NCI-H128 (cell line): ENCODE measurements at regions not wholly inside any gene's neighbourhood (a gene's known extent, or its start where the extent isn't known, plus 50 kb on each side); places are given as distances from the start of the nearest gene placed in this dataset.

ENCODE experiments used
- DNase-seq: peaks from one replicate; lab custom pipeline; 2025; ENCODE audit not compliant: unreplicated experiment; lab: John Stamatoyannopoulos, UW

- no peak for DNase-seq
These were observed 658.3 kb downstream of the TUSC7 start for GRCh38 chr3:117367861-117368260.

DNA sequence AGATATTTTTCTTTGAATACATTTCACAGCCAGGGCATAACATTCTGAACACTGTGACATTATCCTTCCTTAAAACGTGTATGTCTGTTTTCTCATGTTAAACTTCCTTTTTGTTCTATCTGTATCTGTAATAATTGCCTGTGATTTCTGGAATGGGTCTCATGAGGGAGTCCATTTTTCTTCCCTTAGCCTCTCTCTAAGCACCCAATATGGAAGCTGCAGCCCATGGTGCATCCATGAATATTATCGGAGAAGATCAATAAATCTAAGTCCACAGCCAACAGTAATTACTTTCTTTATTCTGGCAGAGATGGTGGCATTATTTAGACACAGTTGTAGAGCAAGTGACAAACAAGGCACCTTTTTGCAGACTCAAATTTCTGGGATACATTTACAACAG lies 671.1 kb downstream of the TUSC7 start:
- no peak for DNase-seq

DNA sequence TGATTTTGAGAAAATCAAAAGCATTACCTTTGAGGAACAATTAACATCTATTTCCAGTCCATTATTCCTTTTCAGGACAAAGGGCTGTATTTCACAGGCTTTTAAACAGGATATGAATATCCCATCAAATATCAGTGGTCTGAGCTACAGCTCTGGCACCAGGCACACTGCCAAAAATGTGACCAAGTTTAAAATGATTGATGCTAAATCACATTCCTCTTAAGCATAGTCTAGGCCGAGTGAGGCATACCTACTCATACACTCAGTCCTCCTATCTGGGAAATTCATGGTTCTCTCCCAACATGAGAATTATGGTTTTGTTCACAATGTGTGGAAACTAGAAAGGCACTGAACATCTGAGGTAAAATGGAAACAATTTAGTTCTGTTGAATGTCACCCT lies 683.5 kb downstream of the TUSC7 start:
- DNase-seq, result no peak

DNA sequence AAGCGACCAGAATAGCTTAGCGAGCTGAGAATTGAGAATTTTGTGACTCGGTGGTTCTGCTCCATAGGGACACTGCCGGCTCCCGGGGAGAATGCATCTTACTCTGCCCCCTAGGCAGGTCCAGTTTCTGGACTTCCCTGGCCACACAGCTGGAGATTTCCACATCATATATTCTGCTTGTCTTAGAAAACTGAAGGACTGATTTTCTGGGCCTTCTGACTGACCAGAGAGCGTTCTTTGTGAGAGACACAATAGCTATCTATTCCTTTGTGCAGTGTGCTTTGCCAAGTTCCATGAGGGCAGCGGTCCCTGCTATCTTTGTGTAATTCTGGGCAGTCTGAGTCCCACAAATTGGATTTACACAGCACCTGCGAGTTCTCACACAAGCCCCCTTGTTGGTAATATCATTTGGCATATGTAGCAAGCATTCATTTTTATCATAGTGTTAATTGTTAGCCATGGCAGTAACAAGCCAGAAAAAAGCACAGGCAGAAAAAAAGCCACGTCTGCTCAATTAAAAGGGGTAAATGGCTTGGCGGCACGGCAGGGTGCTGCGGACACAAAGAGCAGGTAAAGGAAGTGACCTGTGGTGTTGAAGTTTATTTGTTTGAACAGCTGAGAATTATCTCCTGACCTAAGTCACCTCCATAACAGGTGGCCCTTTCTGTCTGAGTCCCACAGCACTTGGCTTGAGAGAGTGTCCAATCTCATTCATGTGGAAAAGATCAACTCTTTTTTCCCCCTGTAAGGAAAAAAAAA lies 688.7 kb downstream of the TUSC7 start:
- no peak for DNase-seq

GRCh38 chr3:117399311-117400078 lies 689.9 kb downstream of the TUSC7 start:
- peak; percentile 18 for DNase-seq

- no peak for DNase-seq
These were observed 690.7 kb downstream of the TUSC7 start for GRCh38 chr3:117400303-117400702.

DNA sequence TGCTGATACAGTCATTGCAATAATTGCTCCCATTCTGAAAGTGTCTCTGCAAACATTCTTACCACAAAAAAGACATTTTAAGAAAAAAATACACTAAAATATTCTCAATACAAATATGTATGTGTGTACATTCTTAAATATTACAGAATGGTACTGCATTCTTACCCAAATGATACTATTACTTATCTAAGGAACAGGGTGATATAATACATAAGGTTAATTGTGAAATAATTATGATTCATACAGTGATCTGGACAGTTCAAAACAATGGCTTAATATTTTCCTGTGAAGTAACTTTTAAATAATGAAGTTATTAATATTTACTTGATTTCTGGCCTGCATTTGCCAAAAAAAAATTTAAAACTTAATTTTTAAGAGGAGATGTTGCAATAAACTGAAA lies 694.6 kb downstream of the TUSC7 start:
- no peak for DNase-seq

GRCh38 chr3:117404730-117405129 lies 695.2 kb downstream of the TUSC7 start:
- no peak for DNase-seq

GRCh38 chr3:117405359-117405758 lies 695.8 kb downstream of the TUSC7 start:
- DNase-seq, result no peak

DNA sequence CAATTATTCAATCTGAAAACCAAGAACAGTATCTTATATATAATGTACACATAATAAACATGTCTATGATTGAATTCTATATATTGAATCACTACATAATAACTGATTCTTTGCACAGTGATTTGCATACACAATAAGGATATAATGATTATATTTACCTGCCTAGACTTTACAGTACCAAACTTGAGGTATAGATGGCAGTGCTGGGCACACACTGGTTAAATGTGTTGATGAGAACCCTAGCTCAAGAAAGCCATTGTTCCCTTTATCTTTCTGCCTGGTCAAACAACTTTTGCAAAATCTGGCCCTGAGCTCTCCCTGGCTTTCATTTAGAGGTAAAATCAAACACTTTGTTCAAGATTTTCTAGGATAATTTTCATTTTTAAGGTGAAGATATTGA lies 697.7 kb downstream of the TUSC7 start:
- DNase-seq, result no peak

DNA sequence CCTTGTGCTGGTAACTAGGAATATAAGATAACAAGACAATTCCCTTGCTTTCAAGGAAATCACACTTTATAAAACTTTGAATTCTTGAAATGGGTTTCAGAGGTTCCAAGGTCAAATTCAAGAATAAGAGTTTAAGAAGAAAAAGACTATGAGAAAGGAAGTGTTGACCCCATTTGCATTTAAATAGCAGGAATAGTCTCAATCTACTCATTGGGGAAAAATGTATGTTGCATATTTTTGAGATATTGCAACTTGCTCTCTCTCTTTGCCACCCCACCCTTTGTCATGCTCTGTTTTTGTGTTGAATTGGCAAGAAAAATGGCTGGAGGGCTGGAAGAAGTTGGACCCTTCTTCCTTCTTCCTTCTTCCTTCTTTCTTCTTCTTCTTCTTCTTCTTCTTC lies 699.2 kb downstream of the TUSC7 start:
- DNase-seq, result no peak

DNA sequence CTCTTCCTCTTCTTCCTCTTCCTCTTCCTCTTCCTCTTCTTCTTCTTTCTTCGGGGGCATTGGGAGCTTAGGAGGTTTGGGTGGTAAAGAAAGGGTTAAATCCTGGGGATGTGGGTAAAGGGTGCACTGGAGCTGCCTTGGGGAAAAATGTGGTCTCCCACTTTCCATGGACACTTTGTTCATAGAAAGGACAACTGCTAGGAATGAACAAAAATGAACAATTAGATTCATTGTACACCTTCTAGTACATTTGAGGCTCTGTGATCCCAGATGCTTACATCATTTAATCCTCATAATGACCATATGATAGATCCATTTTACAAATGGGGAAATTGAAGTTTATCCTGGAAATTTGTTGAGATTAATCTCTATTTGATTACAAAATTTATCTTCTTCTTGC lies 699.7 kb downstream of the TUSC7 start:
- no peak for DNase-seq

GRCh38 chr3:117409701-117410459 lies 700.3 kb downstream of the TUSC7 start:
- DNase-seq, result no peak

DNA sequence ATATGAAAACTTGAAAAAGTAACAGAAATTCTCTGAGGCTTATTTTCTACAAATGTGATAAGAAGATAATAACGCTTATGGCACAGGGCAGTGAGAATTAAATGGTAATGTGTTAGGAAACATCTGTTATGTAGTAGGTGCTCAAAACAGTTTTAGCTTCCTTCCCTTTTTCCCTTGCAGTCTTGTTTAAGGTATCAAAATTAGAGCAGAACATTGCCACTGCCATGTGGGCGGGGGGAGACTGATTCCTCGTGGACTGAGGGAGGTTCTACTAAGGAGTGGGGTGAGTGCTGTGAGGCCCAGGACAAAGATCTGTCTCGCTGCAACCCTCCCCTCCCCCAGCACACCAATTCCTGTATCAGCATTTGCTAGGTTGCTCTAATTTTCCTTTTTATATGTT lies 702.4 kb downstream of the TUSC7 start:
- DNase-seq, result no peak

- DNase-seq, result no peak
These were observed 707.8 kb downstream of the TUSC7 start for GRCh38 chr3:117417411-117417810.

- DNase-seq, result no peak
These were observed 717.5 kb downstream of the TUSC7 start for GRCh38 chr3:117427081-117427480.

DNA sequence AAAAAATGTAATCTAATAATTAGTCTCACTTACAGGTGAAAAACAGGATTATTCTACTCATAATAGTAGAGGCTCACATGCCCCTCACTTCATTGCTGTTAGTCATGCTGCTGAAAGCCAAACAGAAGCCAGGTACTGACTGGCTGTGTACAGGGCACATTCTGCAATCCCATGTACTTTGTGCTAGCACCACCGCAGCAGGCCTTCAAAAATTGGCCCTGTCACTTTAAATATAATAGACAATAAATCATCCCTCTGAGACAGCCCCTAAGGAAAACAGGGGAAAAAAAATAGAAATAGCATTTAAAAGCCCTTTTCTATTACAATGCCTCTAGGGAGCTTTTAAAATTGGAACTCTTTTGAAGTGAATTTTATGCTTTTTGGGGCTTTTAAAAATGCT lies 723.8 kb downstream of the TUSC7 start:
- no peak for DNase-seq

DNA sequence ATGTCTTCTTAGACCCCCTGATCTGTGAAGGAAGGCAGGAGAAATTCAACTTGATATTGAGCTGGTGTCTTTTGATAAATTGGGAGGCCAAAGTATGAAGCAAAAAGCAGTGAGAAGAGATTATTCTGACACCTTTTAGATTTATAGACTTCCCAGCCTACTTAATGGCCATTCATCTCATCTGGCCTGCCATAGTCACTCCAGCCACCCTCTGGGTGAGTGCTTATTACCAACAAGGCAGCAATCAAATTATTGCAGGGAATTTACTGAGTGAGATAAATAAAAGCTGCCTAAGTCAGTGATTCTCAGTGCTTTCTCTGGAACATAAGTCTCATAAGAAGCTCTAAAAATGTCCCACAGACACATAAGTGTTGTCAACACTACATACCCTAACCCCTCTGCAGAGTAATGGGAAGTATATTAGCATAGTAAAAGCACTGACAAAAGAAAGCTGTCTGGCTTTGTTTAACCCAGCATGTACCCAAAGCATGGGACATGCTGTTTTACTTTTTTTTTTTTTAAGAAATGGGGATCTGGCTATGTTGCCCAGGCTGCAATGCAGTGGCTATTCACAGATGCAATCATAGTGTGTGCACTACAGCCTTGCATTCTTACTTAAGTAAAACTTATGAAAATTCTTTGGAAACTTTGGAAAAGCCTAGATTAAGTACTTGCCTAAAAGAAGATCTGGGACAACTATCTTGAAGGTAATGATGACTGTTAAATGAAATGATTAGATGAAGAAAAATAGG lies 725.3 kb downstream of the TUSC7 start:
- no peak for DNase-seq

GRCh38 chr3:117435506-117435905 lies 725.9 kb downstream of the TUSC7 start:
- DNase-seq, result no peak

DNA sequence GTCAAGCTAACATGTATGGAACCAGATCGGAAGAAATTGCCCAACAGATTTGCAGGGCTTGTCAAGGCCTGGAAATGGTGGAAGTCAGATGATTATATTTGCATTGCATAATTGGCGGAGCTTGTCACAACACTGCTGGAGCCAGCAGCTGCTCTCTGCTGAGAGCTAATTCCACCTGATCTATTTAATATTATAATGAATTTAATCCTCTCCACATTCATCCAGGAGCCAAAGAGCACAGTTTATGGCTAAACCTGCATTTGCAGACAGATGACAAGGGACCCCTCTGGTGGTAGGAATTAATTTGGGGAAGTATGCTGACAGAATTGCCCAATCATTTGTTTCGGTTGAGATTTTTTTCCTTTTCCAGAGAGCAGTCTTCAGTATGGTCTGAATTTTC lies 730.2 kb downstream of the TUSC7 start:
- DNase-seq, result no peak

GRCh38 chr3:117441851-117442250 lies 732.3 kb downstream of the TUSC7 start:
- DNase-seq, result no peak
